ENCODE measurements at regions not wholly inside any gene's neighbourhood (a gene's known extent, or its start where the extent isn't known, plus 50 kb on each side); places are given as distances from the start of the nearest gene placed in this dataset.

- TF ChIP-seq NFRKB (IDR thresholded peaks at IDR 0.05) (no peak), LEF1 (IDR thresholded peaks at IDR 0.05; ENCODE audit: borderline replicate concordance) (no peak), L3MBTL2 (conservative IDR thresholded peaks at IDR 0.05) (no peak), ZNF384 (IDR thresholded peaks at IDR 0.05) (no peak), TARDBP (IDR thresholded peaks at IDR 0.05) (no peak), FOXK2 (IDR thresholded peaks at IDR 0.05) (no peak), HDGF (IDR thresholded peaks at IDR 0.05; ENCODE audit: borderline replicate concordance) (no peak)
- DNase-seq (ENCODE audit: extremely low spot score): no peak
- ChIA-PET POLR2A (no interaction called here), CTCF (no interaction called here)
Measured at GRCh38 chr6:126174697-126175096, 165.2 kb upstream of the CENPW start.

- POLR2A ChIA-PET: no interaction called here
- CTCF ChIA-PET: no interaction called here
- DNase-seq (ENCODE audit: extremely low spot score): no peak
- TF ChIP-seq FOXA1 (IDR thresholded peaks at IDR 0.05): no peak
Measured at GRCh38 chr6:126175251-126175650, 164.7 kb upstream of the CENPW start.

DNA sequence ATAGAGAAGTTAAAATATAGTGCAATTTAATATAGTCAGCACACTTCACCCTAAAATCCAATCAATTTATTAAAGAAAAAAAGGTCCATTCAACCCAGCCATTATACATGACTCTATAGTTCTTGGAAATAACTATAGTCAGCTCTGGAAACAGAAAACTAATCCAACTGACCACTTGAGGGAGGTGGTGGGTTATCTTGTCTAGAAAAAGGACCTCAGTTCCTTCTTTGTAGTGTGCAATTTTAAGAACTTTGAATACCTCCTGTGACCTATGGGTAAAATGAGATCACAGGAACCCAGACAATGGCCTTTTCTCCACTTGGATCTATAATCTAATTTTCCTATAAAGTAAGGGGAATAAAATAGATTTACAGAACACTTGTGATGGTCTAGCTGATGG lies 163.6 kb upstream of the CENPW start:
- ChIA-PET POLR2A (no interaction called here), CTCF (no interaction called here)
- no peak for DNase-seq (ENCODE audit: extremely low spot score)
- TF ChIP-seq SP1 (IDR thresholded peaks at IDR 0.05) (no peak), ARNT (IDR thresholded peaks at IDR 0.05) (no peak), HDGF (IDR thresholded peaks at IDR 0.05; ENCODE audit: borderline replicate concordance) (no peak), PKNOX1 (IDR thresholded peaks at IDR 0.05) (no peak), TARDBP (IDR thresholded peaks at IDR 0.05) (no peak), ELF4 (IDR thresholded peaks at IDR 0.05) (no peak), ZNF384 (IDR thresholded peaks at IDR 0.05) (no peak), FOXK2 (IDR thresholded peaks at IDR 0.05) (no peak), CTBP1 (IDR thresholded peaks at IDR 0.05; ENCODE audit: borderline replicate concordance) (no peak), NFRKB (IDR thresholded peaks at IDR 0.05) (no peak), FOXA1 (IDR thresholded peaks at IDR 0.05) (no peak)

- DNase-seq (ENCODE audit: extremely low spot score): no peak
- CTCF ChIA-PET: no interaction called here
- POLR2A ChIA-PET: no interaction called here
- TF ChIP-seq SP1 (IDR thresholded peaks at IDR 0.05): no peak
- no peak for TF ChIP-seq PKNOX1 (IDR thresholded peaks at IDR 0.05)
- TF ChIP-seq ELF4 (IDR thresholded peaks at IDR 0.05): no peak
- no peak for TF ChIP-seq FOXA1 (IDR thresholded peaks at IDR 0.05)
- no peak for TF ChIP-seq FOXK2 (IDR thresholded peaks at IDR 0.05)
- no peak for TF ChIP-seq SUZ12 (IDR thresholded peaks at IDR 0.05)
- TF ChIP-seq ZNF384 (IDR thresholded peaks at IDR 0.05): no peak
- no peak for TF ChIP-seq TARDBP (IDR thresholded peaks at IDR 0.05)
Measured at GRCh38 chr6:126180585-126180984, 159.3 kb upstream of the CENPW start.

- ChIA-PET CTCF (no interaction called here), POLR2A (no interaction called here)
- no peak for DNase-seq (ENCODE audit: extremely low spot score)
- no peak for TF ChIP-seq TARDBP (IDR thresholded peaks at IDR 0.05)
- TF ChIP-seq ELF4 (IDR thresholded peaks at IDR 0.05): no peak
- TF ChIP-seq CTBP1 (IDR thresholded peaks at IDR 0.05; ENCODE audit: borderline replicate concordance): no peak
- TF ChIP-seq FOXM1 (IDR thresholded peaks at IDR 0.05; ENCODE audit: borderline replicate concordance): no peak
- TF ChIP-seq L3MBTL2 (conservative IDR thresholded peaks at IDR 0.05): no peak
- TF ChIP-seq ARNT (IDR thresholded peaks at IDR 0.05): no peak
- TF ChIP-seq NFRKB (IDR thresholded peaks at IDR 0.05): no peak
- TF ChIP-seq SP1 (IDR thresholded peaks at IDR 0.05): no peak
- no peak for TF ChIP-seq BHLHE40 (IDR thresholded peaks at IDR 0.05; ENCODE audit: borderline replicate concordance)
- TF ChIP-seq PKNOX1 (IDR thresholded peaks at IDR 0.05): no peak
- TF ChIP-seq FOXA1 (IDR thresholded peaks at IDR 0.05): no peak
- TF ChIP-seq ZNF384 (IDR thresholded peaks at IDR 0.05): no peak
Measured at GRCh38 chr6:126181173-126181741, 158.7 kb upstream of the CENPW start.

DNA sequence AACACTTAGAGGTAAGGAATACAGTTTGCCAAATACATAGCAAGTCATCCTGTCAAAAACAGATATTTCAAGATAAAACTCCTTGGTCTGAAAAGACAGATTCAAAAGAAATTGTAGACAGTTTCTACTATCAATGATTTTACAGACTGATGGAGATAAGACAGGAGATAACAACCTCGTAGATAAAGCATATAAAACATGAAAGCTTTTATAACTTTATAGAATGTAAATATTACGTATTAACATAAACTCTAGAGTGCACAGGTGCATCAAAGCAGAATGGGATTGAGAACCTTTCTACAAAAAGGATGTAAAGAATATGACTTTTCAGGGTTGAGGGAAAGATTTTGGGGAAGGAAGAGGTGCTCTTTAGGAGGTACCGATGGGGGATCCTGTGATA lies 158.0 kb upstream of the CENPW start:
- TF ChIP-seq NFRKB (IDR thresholded peaks at IDR 0.05) (no peak), SUZ12 (IDR thresholded peaks at IDR 0.05) (no peak), HDGF (IDR thresholded peaks at IDR 0.05; ENCODE audit: borderline replicate concordance) (no peak), TARDBP (IDR thresholded peaks at IDR 0.05) (no peak), FOXK2 (IDR thresholded peaks at IDR 0.05) (no peak), LEF1 (IDR thresholded peaks at IDR 0.05; ENCODE audit: borderline replicate concordance) (no peak), PKNOX1 (IDR thresholded peaks at IDR 0.05) (no peak), L3MBTL2 (conservative IDR thresholded peaks at IDR 0.05) (no peak), CTBP1 (IDR thresholded peaks at IDR 0.05; ENCODE audit: borderline replicate concordance) (no peak), FOXM1 (IDR thresholded peaks at IDR 0.05; ENCODE audit: borderline replicate concordance) (no peak)
- no peak for DNase-seq (ENCODE audit: extremely low spot score)
- ChIA-PET CTCF (no interaction called here), POLR2A (no interaction called here)
